ENCODE measurements at regions not wholly inside any gene's neighbourhood (a gene's known extent, or its start where the extent isn't known, plus 50 kb on each side); places are given as distances from the start of the nearest gene placed in this dataset.

- no peak overlapping the region for H3K27ac Mint-ChIP-seq
- no peak overlapping the region for H3K4me3 Mint-ChIP-seq
- no peaks in the 10 kb centered on the region for H3K36me3 Mint-ChIP-seq (ENCODE audit: insufficient read depth in 2 of 2)
- no peaks in the 10 kb centered on the region for H3K27me3 Mint-ChIP-seq (ENCODE audit: low read depth)
- ATAC-seq (replicated peaks in 1 of 2), result no peak
- no peaks in the 10 kb centered on the region for H3K9me3 Mint-ChIP-seq
- no peaks in the 10 kb centered on the region for H3K4me1 Mint-ChIP-seq (ENCODE audit: low read depth)
- no peak for DNase-seq
Observed at GRCh38 chr13:73262862-73263627, 204.2 kb downstream of the KLF5 start.

GRCh38 chr13:73261739-73262216 lies 203.0 kb downstream of the KLF5 start:
- H3K36me3 Mint-ChIP-seq (ENCODE audit: insufficient read depth in 2 of 2), result no peaks in the 10 kb centered on the region
- H3K4me1 Mint-ChIP-seq (ENCODE audit: low read depth), result no peaks in the 10 kb centered on the region
- no peaks in the 10 kb centered on the region for H3K9me3 Mint-ChIP-seq
- DNase-seq, result no peak
- peak overlapping the region; percentile 27 for H3K27ac Mint-ChIP-seq
- no peak overlapping the region for H3K4me3 Mint-ChIP-seq
- H3K27me3 Mint-ChIP-seq (ENCODE audit: low read depth), result no peaks in the 10 kb centered on the region
- ATAC-seq (replicated peaks in 1 of 2), result peak; percentile 70 to 76

- Mint-ChIP-seq H3K36me3 (ENCODE audit: insufficient read depth in 2 of 2) (no peaks in the 10 kb centered on the region), H3K9me3 (no peaks in the 10 kb centered on the region), H3K4me1 (ENCODE audit: low read depth) (no peaks in the 10 kb centered on the region), H3K27me3 (ENCODE audit: low read depth) (no peaks in the 10 kb centered on the region), H3K27ac (no peak overlapping the region), H3K4me3 (no peak overlapping the region)
- ATAC-seq (replicated peaks in 1 of 2) (no peak), DNase-seq (no peak)
Observed at GRCh38 chr13:73259061-73260017, 200.5 kb downstream of the KLF5 start.

GRCh38 chr13:73258406-73258805 lies 199.6 kb downstream of the KLF5 start:
- Mint-ChIP-seq H3K4me3 (no peak overlapping the region), H3K4me1 (ENCODE audit: low read depth) (no peaks in the 10 kb centered on the region), H3K9me3 (no peaks in the 10 kb centered on the region), H3K36me3 (ENCODE audit: insufficient read depth in 2 of 2) (no peaks in the 10 kb centered on the region), H3K27ac (no peak overlapping the region), H3K27me3 (ENCODE audit: low read depth) (no peaks in the 10 kb centered on the region)
- ATAC-seq (replicated peaks in 1 of 2) (no peak), DNase-seq (no peak)

- no peaks in the 10 kb centered on the region for H3K36me3 Mint-ChIP-seq (ENCODE audit: insufficient read depth in 2 of 2)
- H3K4me3 Mint-ChIP-seq, result no peak overlapping the region
- DNase-seq (no peak), ATAC-seq (replicated peaks in 1 of 2) (no peak)
- H3K27ac Mint-ChIP-seq, result no peak overlapping the region
- H3K9me3 Mint-ChIP-seq, result no peaks in the 10 kb centered on the region
- H3K4me1 Mint-ChIP-seq (ENCODE audit: low read depth), result no peaks in the 10 kb centered on the region
- H3K27me3 Mint-ChIP-seq (ENCODE audit: low read depth), result no peaks in the 10 kb centered on the region
Observed at GRCh38 chr13:73254827-73255226, 196.0 kb downstream of the KLF5 start.

- no peaks in the 10 kb centered on the region for H3K4me1 Mint-ChIP-seq (ENCODE audit: low read depth)
- no peaks in the 10 kb centered on the region for H3K27me3 Mint-ChIP-seq (ENCODE audit: low read depth)
- no peak for DNase-seq
- H3K4me3 Mint-ChIP-seq, result no peak overlapping the region
- no peak for ATAC-seq (replicated peaks in 1 of 2)
- no peaks in the 10 kb centered on the region for H3K9me3 Mint-ChIP-seq
- H3K27ac Mint-ChIP-seq, result no peak overlapping the region
- no peaks in the 10 kb centered on the region for H3K36me3 Mint-ChIP-seq (ENCODE audit: insufficient read depth in 2 of 2)
Observed at GRCh38 chr13:73251626-73252265, 192.9 kb downstream of the KLF5 start.

GRCh38 chr13:73250061-73250460 lies 191.3 kb downstream of the KLF5 start:
- no peak for DNase-seq
- Mint-ChIP-seq H3K4me1 (ENCODE audit: low read depth) (no peaks in the 10 kb centered on the region), H3K27ac (no peak overlapping the region), H3K9me3 (no peaks in the 10 kb centered on the region), H3K4me3 (no peak overlapping the region), H3K36me3 (ENCODE audit: insufficient read depth in 2 of 2) (no peaks in the 10 kb centered on the region), H3K27me3 (ENCODE audit: low read depth) (no peaks in the 10 kb centered on the region)
- ATAC-seq (replicated peaks in 1 of 2), result no peak

GRCh38 chr13:73248711-73249580 lies 190.1 kb downstream of the KLF5 start:
- Mint-ChIP-seq H3K27me3 (ENCODE audit: low read depth) (no peaks in the 10 kb centered on the region), H3K4me1 (ENCODE audit: low read depth) (no peaks in the 10 kb centered on the region), H3K36me3 (ENCODE audit: insufficient read depth in 2 of 2) (no peaks in the 10 kb centered on the region), H3K9me3 (no peaks in the 10 kb centered on the region), H3K4me3 (no peak overlapping the region), H3K27ac (no peak overlapping the region)
- DNase-seq (no peak), ATAC-seq (replicated peaks in 1 of 2) (no peak)

GRCh38 chr13:73248154-73248553 lies 189.3 kb downstream of the KLF5 start:
- H3K4me3 Mint-ChIP-seq, result no peak overlapping the region
- H3K4me1 Mint-ChIP-seq (ENCODE audit: low read depth), result no peaks in the 10 kb centered on the region
- no peak for ATAC-seq (replicated peaks in 1 of 2)
- no peak for DNase-seq
- no peaks in the 10 kb centered on the region for H3K27me3 Mint-ChIP-seq (ENCODE audit: low read depth)
- no peaks in the 10 kb centered on the region for H3K36me3 Mint-ChIP-seq (ENCODE audit: insufficient read depth in 2 of 2)
- H3K27ac Mint-ChIP-seq, result no peak overlapping the region
- no peaks in the 10 kb centered on the region for H3K9me3 Mint-ChIP-seq

- Mint-ChIP-seq H3K27ac (no peak overlapping the region), H3K36me3 (ENCODE audit: insufficient read depth in 2 of 2) (no peaks in the 10 kb centered on the region), H3K4me1 (ENCODE audit: low read depth) (no peaks in the 10 kb centered on the region), H3K9me3 (no peaks in the 10 kb centered on the region), H3K27me3 (ENCODE audit: low read depth) (no peaks in the 10 kb centered on the region), H3K4me3 (no peak overlapping the region)
- ATAC-seq (replicated peaks in 1 of 2) (no peak), DNase-seq (no peak)
Observed at GRCh38 chr13:73245246-73245645, 186.4 kb downstream of the KLF5 start.

- no peak for DNase-seq
- H3K27ac Mint-ChIP-seq, result no peak overlapping the region
- H3K4me1 Mint-ChIP-seq (ENCODE audit: low read depth), result no peaks in the 10 kb centered on the region
- no peaks in the 10 kb centered on the region for H3K36me3 Mint-ChIP-seq (ENCODE audit: insufficient read depth in 2 of 2)
- H3K9me3 Mint-ChIP-seq, result no peaks in the 10 kb centered on the region
- ATAC-seq (replicated peaks in 1 of 2), result no peak
- no peak overlapping the region for H3K4me3 Mint-ChIP-seq
- no peaks in the 10 kb centered on the region for H3K27me3 Mint-ChIP-seq (ENCODE audit: low read depth)
Observed at GRCh38 chr13:73244467-73244866, 185.7 kb downstream of the KLF5 start.

GRCh38 chr13:73242515-73243015 lies 183.8 kb downstream of the KLF5 start:
- Mint-ChIP-seq H3K4me3 (no peak overlapping the region), H3K4me1 (ENCODE audit: low read depth) (no peaks in the 10 kb centered on the region), H3K27ac (no peak overlapping the region), H3K27me3 (ENCODE audit: low read depth) (no peaks in the 10 kb centered on the region), H3K9me3 (no peaks in the 10 kb centered on the region), H3K36me3 (ENCODE audit: insufficient read depth in 2 of 2) (no peaks in the 10 kb centered on the region)
- ATAC-seq (replicated peaks in 1 of 2), result no peak
- DNase-seq, result no peak
